ENCODE measurements at regions not wholly inside any gene's neighbourhood (a gene's known extent, or its start where the extent isn't known, plus 50 kb on each side); places are given as distances from the start of the nearest gene placed in this dataset.

- TF ChIP-seq CTCF (conservative IDR thresholded peaks at IDR 0.05; ENCODE audit: low read depth, low read length) (no peak), EZH2 (IDR thresholded peaks at IDR 0.05; ENCODE audit: borderline replicate concordance, low read depth, low read length, poor library complexity, severe bottlenecking) (no peak)
Measured at GRCh38 chr2:144102386-144102785, 417.5 kb downstream of the ZEB2 start.
